ENCODE measurements at regions not wholly inside any gene's neighbourhood (a gene's known extent, or its start where the extent isn't known, plus 50 kb on each side); places are given as distances from the start of the nearest gene placed in this dataset.
A peak's percentile ranks its signal among the peaks of the same experiment; 100 is the strongest.

DNA sequence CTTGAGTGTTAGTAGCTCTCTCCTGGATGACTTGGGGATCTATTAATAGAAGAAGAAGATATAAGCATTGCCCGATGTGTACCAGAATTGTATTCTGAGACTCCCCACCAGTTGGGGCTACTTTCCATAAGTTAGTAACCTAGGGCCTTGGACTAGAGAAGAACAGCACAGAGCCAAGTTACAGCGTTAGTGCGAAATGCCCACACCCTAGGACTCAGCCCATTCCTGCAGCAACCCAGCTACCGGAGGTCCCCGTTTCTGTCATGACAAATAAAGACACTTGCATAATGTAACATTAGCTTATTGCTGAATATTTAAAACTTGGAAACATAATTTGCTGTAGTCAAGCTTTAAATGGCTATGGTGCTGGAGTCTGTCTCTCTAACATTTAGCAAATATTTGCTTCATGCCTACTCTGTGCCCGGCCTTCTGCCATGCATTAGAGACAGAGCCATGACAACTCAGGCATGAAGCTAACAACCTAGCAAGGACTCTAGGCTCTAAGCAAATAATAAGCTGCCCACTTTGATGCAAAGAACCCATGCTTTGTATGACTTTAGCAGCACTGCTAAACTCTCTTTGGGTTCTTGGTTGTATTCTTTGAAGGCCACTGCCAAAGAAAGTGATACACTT is 103.4 kb upstream of the COL21A1 start:
- 80% methylated on average over 1 of the region's 6 CpGs for WGBS (ENCODE audit: insufficient coverage)
- H3K27ac ChIP-seq (ENCODE audit: low read depth, low read length) = no peak overlapping the region
- peaks cover 6% of the 10 kb centered on the region for H3K9me3 ChIP-seq (ENCODE audit: control insufficient read depth, insufficient read depth, low read length)
- no peaks in the 10 kb centered on the region for H3K36me3 ChIP-seq (ENCODE audit: control insufficient read depth, insufficient read depth, low read length)
- no peaks in the 10 kb centered on the region for H3K4me1 ChIP-seq (ENCODE audit: control insufficient read depth, insufficient read depth, low read length)
- DNase-seq (ENCODE audit: low read depth in 4 of 6, low spot score in 6 of 6) = no peak
- no peak overlapping the region for H3K4me3 ChIP-seq (ENCODE audit: low read depth, low read length)
- no peaks in the 10 kb centered on the region for H3K27me3 ChIP-seq (ENCODE audit: control insufficient read depth, insufficient read depth, low read length)

GRCh38 chr6:56349194-56349593 is 101.8 kb upstream of the COL21A1 start:
- DNase-seq (ENCODE audit: low read depth in 4 of 6, low spot score in 6 of 6) = no peak
- Histone ChIP-seq H3K27ac (ENCODE audit: low read depth, low read length) (no peak overlapping the region), H3K4me3 (ENCODE audit: low read depth, low read length) (no peak overlapping the region), H3K36me3 (ENCODE audit: control insufficient read depth, insufficient read depth, low read length) (no peaks in the 10 kb centered on the region), H3K27me3 (ENCODE audit: control insufficient read depth, insufficient read depth, low read length) (no peaks in the 10 kb centered on the region), H3K4me1 (ENCODE audit: control insufficient read depth, insufficient read depth, low read length) (no peaks in the 10 kb centered on the region), H3K9me3 (ENCODE audit: control insufficient read depth, insufficient read depth, low read length) (peaks cover 6% of the 10 kb centered on the region)
- WGBS (ENCODE audit: insufficient coverage) = no CpG with 5 or more reads among the region's 3 CpGs

DNA sequence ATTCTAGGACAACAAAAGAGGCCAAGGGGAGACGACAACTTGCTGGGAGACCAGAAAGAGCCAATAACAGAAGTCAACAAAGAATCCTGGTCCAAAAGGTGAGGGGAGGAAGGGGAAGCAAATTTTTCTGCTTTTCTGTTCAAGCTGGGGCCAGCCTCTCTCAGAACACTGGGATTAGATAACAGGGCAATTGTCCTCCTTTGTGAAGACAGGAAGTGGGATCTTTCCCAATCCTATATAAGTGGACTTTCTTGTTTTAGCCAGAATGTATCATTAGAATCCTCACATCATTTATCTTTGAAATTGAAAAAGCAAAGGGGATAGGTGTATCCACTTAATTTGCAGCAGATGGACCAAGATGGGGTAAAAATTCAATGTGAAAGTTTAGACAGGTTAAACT is 101.2 kb upstream of the COL21A1 start:
- 50% methylated on average over 1 of the region's 1 CpG for WGBS (ENCODE audit: insufficient coverage)
- Histone ChIP-seq H3K36me3 (ENCODE audit: control insufficient read depth, insufficient read depth, low read length) (no peaks in the 10 kb centered on the region), H3K9me3 (ENCODE audit: control insufficient read depth, insufficient read depth, low read length) (peaks cover 3% of the 10 kb centered on the region), H3K27ac (ENCODE audit: low read depth, low read length) (no peak overlapping the region), H3K4me1 (ENCODE audit: control insufficient read depth, insufficient read depth, low read length) (no peaks in the 10 kb centered on the region), H3K4me3 (ENCODE audit: low read depth, low read length) (no peak overlapping the region), H3K27me3 (ENCODE audit: control insufficient read depth, insufficient read depth, low read length) (no peaks in the 10 kb centered on the region)
- DNase-seq (ENCODE audit: low read depth in 4 of 6, low spot score in 6 of 6) = no peak

DNA sequence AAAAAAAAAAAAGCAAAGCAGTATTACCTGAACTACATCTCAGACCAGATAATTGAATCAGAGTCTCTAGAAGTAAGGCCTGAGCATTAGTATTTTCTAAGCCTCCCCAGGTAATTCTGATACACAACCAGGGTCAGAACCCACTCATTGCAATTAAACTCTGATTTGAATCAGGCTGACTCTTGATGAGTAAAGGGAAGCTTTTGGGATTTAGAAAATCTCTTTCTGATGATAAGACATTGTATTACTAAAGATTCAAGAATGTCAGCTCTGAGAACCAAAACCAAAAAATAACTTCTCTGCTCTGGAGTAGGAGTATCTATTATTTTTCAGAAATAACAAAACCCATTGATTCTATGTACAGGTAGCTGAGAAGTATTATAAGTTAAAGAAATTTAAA is 100.1 kb upstream of the COL21A1 start:
- Histone ChIP-seq H3K27me3 (ENCODE audit: control insufficient read depth, insufficient read depth, low read length) (no peaks in the 10 kb centered on the region), H3K9me3 (ENCODE audit: control insufficient read depth, insufficient read depth, low read length) (no peaks in the 10 kb centered on the region), H3K36me3 (ENCODE audit: control insufficient read depth, insufficient read depth, low read length) (no peaks in the 10 kb centered on the region), H3K4me1 (ENCODE audit: control insufficient read depth, insufficient read depth, low read length) (no peaks in the 10 kb centered on the region), H3K27ac (ENCODE audit: low read depth, low read length) (no peak overlapping the region), H3K4me3 (ENCODE audit: low read depth, low read length) (no peak overlapping the region)
- no peak for DNase-seq (ENCODE audit: low read depth in 4 of 6, low spot score in 6 of 6)

DNA sequence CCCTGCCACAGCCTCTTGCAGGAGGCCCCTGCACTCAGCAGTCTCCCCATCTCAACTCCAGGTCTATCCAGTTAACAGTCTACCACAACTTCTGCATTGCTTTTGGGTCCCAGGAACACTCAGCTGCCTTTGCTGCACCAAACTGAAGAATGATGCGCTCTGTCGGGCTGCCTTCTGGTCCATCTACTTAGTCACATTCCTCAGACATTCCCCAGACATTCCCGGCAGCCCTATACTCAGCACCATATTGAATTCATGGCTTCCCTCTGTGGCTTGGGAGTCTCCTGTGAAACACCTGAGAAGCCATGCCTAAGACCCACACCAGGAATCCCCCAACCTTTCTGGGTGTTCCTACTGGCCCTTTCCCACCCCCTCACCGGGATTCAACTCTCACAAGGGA is 99.6 kb upstream of the COL21A1 start:
- H3K27me3 ChIP-seq (ENCODE audit: control insufficient read depth, insufficient read depth, low read length) = no peaks in the 10 kb centered on the region
- H3K27ac ChIP-seq (ENCODE audit: low read depth, low read length) = no peak overlapping the region
- WGBS (ENCODE audit: insufficient coverage) = 87% methylated on average over 4 of the region's 4 CpGs
- no peak for DNase-seq (ENCODE audit: low read depth in 4 of 6, low spot score in 6 of 6)
- H3K4me1 ChIP-seq (ENCODE audit: control insufficient read depth, insufficient read depth, low read length) = no peaks in the 10 kb centered on the region
- H3K36me3 ChIP-seq (ENCODE audit: control insufficient read depth, insufficient read depth, low read length) = no peaks in the 10 kb centered on the region
- H3K9me3 ChIP-seq (ENCODE audit: control insufficient read depth, insufficient read depth, low read length) = no peaks in the 10 kb centered on the region
- no peak overlapping the region for H3K4me3 ChIP-seq (ENCODE audit: low read depth, low read length)

DNA sequence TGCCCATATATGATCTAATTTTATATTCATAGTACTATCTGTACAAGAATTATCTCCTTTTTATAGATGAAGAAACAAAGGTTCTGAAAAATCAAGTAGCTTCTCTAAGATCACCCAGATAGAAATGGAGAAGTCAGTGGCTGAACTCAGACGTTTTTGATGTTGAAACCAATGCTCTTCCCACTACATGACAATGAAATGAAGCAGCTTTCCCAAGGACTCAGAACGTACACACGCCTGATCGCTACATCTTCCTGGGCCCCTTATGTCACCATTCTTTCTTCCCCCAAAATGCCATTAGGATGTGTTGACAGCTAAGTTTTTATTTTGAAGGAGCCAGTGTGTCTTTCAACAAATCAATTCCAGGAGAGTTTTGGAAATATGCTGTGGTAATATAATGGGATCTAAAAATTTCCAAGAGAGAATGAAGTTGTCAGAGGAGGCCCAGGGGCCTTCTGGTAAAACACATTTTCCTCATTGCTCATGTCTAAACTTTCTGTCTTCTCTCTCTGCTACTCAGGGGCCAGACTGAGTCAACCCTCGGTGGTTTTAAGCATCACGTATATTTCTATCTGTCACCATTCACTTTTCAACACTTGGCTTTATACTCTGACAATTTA is 98.1 kb upstream of the COL21A1 start:
- Histone ChIP-seq H3K27me3 (ENCODE audit: control insufficient read depth, insufficient read depth, low read length) (no peaks in the 10 kb centered on the region), H3K27ac (ENCODE audit: low read depth, low read length) (no peak overlapping the region), H3K36me3 (ENCODE audit: control insufficient read depth, insufficient read depth, low read length) (no peaks in the 10 kb centered on the region), H3K4me1 (ENCODE audit: control insufficient read depth, insufficient read depth, low read length) (no peaks in the 10 kb centered on the region), H3K4me3 (ENCODE audit: low read depth, low read length) (no peak overlapping the region), H3K9me3 (ENCODE audit: control insufficient read depth, insufficient read depth, low read length) (no peaks in the 10 kb centered on the region)
- WGBS (ENCODE audit: insufficient coverage) = no CpG with 5 or more reads among the region's 6 CpGs
- no peak for DNase-seq (ENCODE audit: low read depth in 4 of 6, low spot score in 6 of 6)

GRCh38 chr6:56343295-56343694 is 95.9 kb upstream of the COL21A1 start:
- H3K36me3 ChIP-seq (ENCODE audit: control insufficient read depth, insufficient read depth, low read length) = no peaks in the 10 kb centered on the region
- DNase-seq (ENCODE audit: low read depth in 4 of 6, low spot score in 6 of 6) = no peak

GRCh38 chr6:56339524-56339923 is 92.1 kb upstream of the COL21A1 start:
- Histone ChIP-seq H3K4me1 (ENCODE audit: control insufficient read depth, insufficient read depth, low read length) (no peaks in the 10 kb centered on the region), H3K27ac (ENCODE audit: low read depth, low read length) (no peak overlapping the region), H3K27me3 (ENCODE audit: control insufficient read depth, insufficient read depth, low read length) (no peaks in the 10 kb centered on the region), H3K36me3 (ENCODE audit: control insufficient read depth, insufficient read depth, low read length) (no peaks in the 10 kb centered on the region), H3K4me3 (ENCODE audit: low read depth, low read length) (no peak overlapping the region), H3K9me3 (ENCODE audit: control insufficient read depth, insufficient read depth, low read length) (peaks cover 2% of the 10 kb centered on the region)
- no peak for DNase-seq (ENCODE audit: low read depth in 4 of 6, low spot score in 6 of 6)
- no CpG with 5 or more reads among the region's 3 CpGs for WGBS (ENCODE audit: insufficient coverage)

More at GRCh38 chr6:56343295-56343694, 95.9 kb upstream of the COL21A1 start:
- Histone ChIP-seq H3K4me3 (ENCODE audit: low read depth, low read length) (no peak overlapping the region), H3K27me3 (ENCODE audit: control insufficient read depth, insufficient read depth, low read length) (no peaks in the 10 kb centered on the region), H3K27ac (ENCODE audit: low read depth, low read length) (no peak overlapping the region), H3K4me1 (ENCODE audit: control insufficient read depth, insufficient read depth, low read length) (no peaks in the 10 kb centered on the region), H3K9me3 (ENCODE audit: control insufficient read depth, insufficient read depth, low read length) (no peaks in the 10 kb centered on the region)
- WGBS (ENCODE audit: insufficient coverage) = no CpG with 5 or more reads among the region's 2 CpGs

DNA sequence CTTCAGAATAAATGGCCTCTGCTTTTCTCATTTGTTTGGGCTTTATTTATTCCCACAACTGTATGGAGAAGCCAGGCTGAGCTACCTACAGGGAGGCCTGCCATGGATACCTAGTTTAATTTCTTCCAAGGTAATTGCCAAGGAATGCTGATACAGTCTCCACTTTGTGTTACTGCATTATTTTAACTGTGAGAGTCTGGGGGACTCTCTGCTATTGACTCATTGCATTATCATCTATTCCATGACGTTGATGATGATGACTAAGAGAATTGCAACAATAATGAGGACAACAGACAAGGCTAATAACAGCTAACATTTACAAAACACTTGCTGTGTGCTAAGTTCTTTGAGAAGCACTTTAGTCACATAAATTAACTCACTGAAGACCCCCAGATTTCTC is 88.3 kb upstream of the COL21A1 start:
- Histone ChIP-seq H3K9me3 (ENCODE audit: control insufficient read depth, insufficient read depth, low read length) (peaks cover 2% of the 10 kb centered on the region), H3K4me1 (ENCODE audit: control insufficient read depth, insufficient read depth, low read length) (no peaks in the 10 kb centered on the region), H3K27ac (ENCODE audit: low read depth, low read length) (no peak overlapping the region), H3K27me3 (ENCODE audit: control insufficient read depth, insufficient read depth, low read length) (no peaks in the 10 kb centered on the region), H3K36me3 (ENCODE audit: control insufficient read depth, insufficient read depth, low read length) (no peaks in the 10 kb centered on the region), H3K4me3 (ENCODE audit: low read depth, low read length) (no peak overlapping the region)
- DNase-seq (ENCODE audit: low read depth in 4 of 6, low spot score in 6 of 6) = peak in 1 of 6 donors; percentile 34
- WGBS (ENCODE audit: insufficient coverage) = no CpG with 5 or more reads among the region's 1 CpG

GRCh38 chr6:56334937-56335336 is 87.6 kb upstream of the COL21A1 start:
- Histone ChIP-seq H3K4me1 (ENCODE audit: control insufficient read depth, insufficient read depth, low read length) (no peaks in the 10 kb centered on the region), H3K36me3 (ENCODE audit: control insufficient read depth, insufficient read depth, low read length) (no peaks in the 10 kb centered on the region), H3K27ac (ENCODE audit: low read depth, low read length) (no peak overlapping the region), H3K27me3 (ENCODE audit: control insufficient read depth, insufficient read depth, low read length) (no peaks in the 10 kb centered on the region), H3K9me3 (ENCODE audit: control insufficient read depth, insufficient read depth, low read length) (peaks cover 2% of the 10 kb centered on the region), H3K4me3 (ENCODE audit: low read depth, low read length) (no peak overlapping the region)
- no peak for DNase-seq (ENCODE audit: low read depth in 4 of 6, low spot score in 6 of 6)
- 80% methylated on average over 1 of the region's 1 CpG for WGBS (ENCODE audit: insufficient coverage)
